Esophagus squamous epithelium (tissue), 4 donors: ENCODE measurements at regions not wholly inside any gene's neighbourhood (a gene's known extent, or its start where the extent isn't known, plus 50 kb on each side); places are given as distances from the start of the nearest gene placed in this dataset.

Experiments
- CTCF ChIP-seq, 6 experiments: fragments of 450-650 bp in 4 of 6; fragments of 200-600 bp in 2 of 6; sonication (generic) in 2 of 6; IDR thresholded peaks; one replicate each; pipeline ENCODE4 v1.5.1; 2016 to 2019; ENCODE audit warnings: antibody characterized with exemption in 6 of 6, mild to moderate bottlenecking in 4 of 6, moderate library complexity in 4 of 6
- POLR2A ChIP-seq, 4 donors: fragments of 450-650 bp; IDR thresholded peaks; one replicate each; pipeline ENCODE4 v1.6.1; 2017; ENCODE audit warnings: antibody characterized with exemption in 4 of 4, mild to moderate bottlenecking in 4 of 4, moderate library complexity in 3 of 4

GRCh38 chr5:168151041-168151440 lies 140.4 kb upstream of the WWC1 start:
- no peak for TF ChIP-seq CTCF (IDR thresholded peaks at IDR 0.05)
- no peak for TF ChIP-seq POLR2A (IDR thresholded peaks at IDR 0.05)
